Neural cell (in vitro differentiated cells): ENCODE measurements at regions not wholly inside any gene's neighbourhood (a gene's known extent, or its start where the extent isn't known, plus 50 kb on each side); places are given as distances from the start of the nearest gene placed in this dataset.

Experiments used
- H2AFZ ChIP-seq: fragments of 200-600, 300-800 bp; sonication (generic), shearing (Covaris generic); 2 replicates; pipeline ENCODE4 v1.6.0; 2014; ENCODE audit warnings: low read depth, mild to moderate bottlenecking, antibody characterized with exemption, low read length, moderate library complexity
- H3F3A ChIP-seq: fragments of 200-600 bp; shearing (Covaris generic); 2 replicates; pipeline ENCODE4 v1.6.1; 2016; ENCODE audit warnings: mild to moderate bottlenecking, moderate library complexity, mixed read lengths, antibody characterized with exemption, low read length; ENCODE audit not compliant: insufficient read depth, poor library complexity, severe bottlenecking
- H3K27ac ChIP-seq: fragments of 200-600, 300-800 bp; sonication (generic), shearing (Covaris generic); 2 replicates; pipeline ENCODE4 v1.5.1; 2014; ENCODE audit warnings: mild to moderate bottlenecking, low read length, moderate library complexity
- H3K27me3 ChIP-seq: fragments of 300-800, 200-600 bp; sonication (generic), shearing (Covaris generic); 2 replicates; pipeline ENCODE4 v1.6.0; 2014; ENCODE audit warnings: mild to moderate bottlenecking, low read depth, low read length, moderate library complexity; ENCODE audit not compliant: insufficient read depth
- H3K36me3 ChIP-seq: fragments of 300-800, 200-600 bp; sonication (generic), shearing (Covaris generic); 2 replicates; pipeline ENCODE4 v1.5.1; 2014; ENCODE audit warnings: mild to moderate bottlenecking, antibody characterized with exemption, low read length, moderate library complexity; ENCODE audit not compliant: insufficient read depth
- H3K4me2 ChIP-seq: fragments of 300-800, 200-600 bp; sonication (generic), shearing (Covaris generic); 2 replicates; pipeline ENCODE4 v1.6.0; 2014; ENCODE audit warnings: mild to moderate bottlenecking, low read length
- H3K4me3 ChIP-seq: fragments of 300-800, 200-600 bp; sonication (generic), shearing (Covaris generic); 2 replicates; pipeline ENCODE4 v1.5.1; 2014; ENCODE audit warnings: mild to moderate bottlenecking, low read length, moderate library complexity
- H3K79me2 ChIP-seq: fragments of 200-600 bp; shearing (Covaris generic); replicated peaks from 2 replicates; pipeline ENCODE4 v1.6.0; 2014; ENCODE audit warnings: mild to moderate bottlenecking, low read length, moderate library complexity; ENCODE audit not compliant: insufficient read depth
- H3K9ac ChIP-seq: fragments of 300-800, 200-600 bp; sonication (generic), shearing (Covaris generic); 2 replicates; pipeline ENCODE4 v1.6.1; 2016; ENCODE audit warnings: mild to moderate bottlenecking, low read length, mixed read lengths
- H3K9me2 ChIP-seq: fragments of 200-600 bp; shearing (Covaris generic); 2 replicates; pipeline ENCODE4 v1.6.1; 2016; ENCODE audit warnings: mild to moderate bottlenecking, low read length, mixed read lengths; ENCODE audit not compliant: insufficient read depth
- H3K9me3 ChIP-seq: fragments of 200-600, 300-800 bp; sonication (generic), shearing (Covaris generic); 2 replicates; pipeline ENCODE4 v1.6.1; 2016; ENCODE audit warnings: mild to moderate bottlenecking, mixed run types, low read length, moderate library complexity, mixed read lengths
- H4K20me1 ChIP-seq: fragments of 200-600 bp; shearing (Covaris generic); 2 replicates; pipeline ENCODE4 v1.6.1; 2016; ENCODE audit warnings: mild to moderate bottlenecking, mixed run types; ENCODE audit not compliant: insufficient read depth
- CTCF ChIP-seq: fragments of 450-650 bp; IDR thresholded peaks from 2 replicates; pipeline ENCODE4 v1.5.1; 2014; ENCODE audit warnings: antibody characterized with exemption, mild to moderate bottlenecking, moderate library complexity; ENCODE audit not compliant: poor library complexity, severe bottlenecking
- EP300 ChIP-seq: fragments of 450-650 bp; conservative IDR thresholded peaks from 2 replicates; pipeline ENCODE4 v1.6.1; 2014; ENCODE audit warnings: antibody characterized with exemption, mild to moderate bottlenecking, moderate library complexity; ENCODE audit not compliant: poor library complexity, severe bottlenecking
- EZH2 ChIP-seq: fragments of 200-600, 300-800 bp; shearing (Covaris generic), sonication (generic); IDR thresholded peaks from 2 replicates; pipeline ENCODE4 v1.6.1; 2014; ENCODE audit warnings: antibody characterized with exemption, low read length, borderline replicate concordance, mild to moderate bottlenecking; ENCODE audit not compliant: insufficient read depth, poor library complexity, severe bottlenecking
- MXI1 ChIP-seq: fragments of 450-650 bp; conservative IDR thresholded peaks from 2 replicates; pipeline ENCODE4 v1.6.1; 2014; ENCODE audit warnings: antibody characterized with exemption, mild to moderate bottlenecking; ENCODE audit not compliant: poor library complexity, severe bottlenecking
- POLR2AphosphoS5 ChIP-seq: IDR thresholded peaks from 2 replicates; pipeline ENCODE4 v1.6.1; 2012
- RAD21 ChIP-seq: fragments of 450-650 bp; conservative IDR thresholded peaks from 2 replicates; pipeline ENCODE4 v1.6.1; 2014; ENCODE audit warnings: antibody characterized with exemption, mild to moderate bottlenecking, moderate library complexity
- SMC3 ChIP-seq: fragments of 450-650 bp; conservative IDR thresholded peaks from 2 replicates; pipeline ENCODE4 v1.6.1; 2014; ENCODE audit warnings: antibody characterized with exemption, mild to moderate bottlenecking, moderate library complexity; ENCODE audit not compliant: poor library complexity
- TAF1 ChIP-seq: IDR thresholded peaks from 2 replicates; pipeline ENCODE4 v1.6.1; 2012; ENCODE audit warnings: low read depth
- TF ChIP-seq, protein P1 (sequence below): IDR thresholded peaks from 2 replicates; pipeline ENCODE4 v1.6.1; 2012; ENCODE audit warnings: borderline replicate concordance

DNA sequence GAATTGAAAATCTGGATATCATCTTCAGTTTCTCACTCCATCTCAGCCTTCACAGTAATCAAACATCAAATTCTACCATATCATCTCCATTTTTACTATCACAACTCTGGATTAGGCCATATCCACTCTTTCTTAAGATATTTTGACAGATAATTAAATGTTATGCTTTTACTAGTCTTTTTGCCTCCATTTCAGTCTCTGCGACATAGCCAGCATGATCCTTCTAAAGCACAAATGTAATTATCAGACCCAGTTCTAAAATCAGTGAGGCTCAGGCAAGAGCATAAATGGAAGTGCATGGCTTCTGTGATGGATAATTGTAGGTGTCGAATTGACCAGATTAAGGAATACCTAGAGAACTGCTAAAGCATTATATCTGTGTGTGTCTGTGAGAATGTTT, 307.7 kb downstream of the PCDH20 start:
- Histone ChIP-seq H2AFZ (no peak overlapping the region), H3K4me3 (no peak overlapping the region), H3K79me2 (no peaks in the 10 kb centered on the region), H3K4me2 (no peak overlapping the region), H3K9ac (no peak overlapping the region), H4K20me1 (no peaks in the 10 kb centered on the region), H3K9me3 (no peaks in the 10 kb centered on the region), H3K27me3 (no peaks in the 10 kb centered on the region), H3K9me2 (no peaks in the 10 kb centered on the region), H3F3A (no peaks in the 10 kb centered on the region), H3K36me3 (no peaks in the 10 kb centered on the region), H3K27ac (no peak overlapping the region)
- no peak for TF ChIP-seq RAD21
- TF ChIP-seq MXI1: no peak
- no peak for TF ChIP-seq TAF1
- TF ChIP-seq EP300: no peak
- no peak for TF ChIP-seq SMC3
- TF ChIP-seq, protein P1, sequence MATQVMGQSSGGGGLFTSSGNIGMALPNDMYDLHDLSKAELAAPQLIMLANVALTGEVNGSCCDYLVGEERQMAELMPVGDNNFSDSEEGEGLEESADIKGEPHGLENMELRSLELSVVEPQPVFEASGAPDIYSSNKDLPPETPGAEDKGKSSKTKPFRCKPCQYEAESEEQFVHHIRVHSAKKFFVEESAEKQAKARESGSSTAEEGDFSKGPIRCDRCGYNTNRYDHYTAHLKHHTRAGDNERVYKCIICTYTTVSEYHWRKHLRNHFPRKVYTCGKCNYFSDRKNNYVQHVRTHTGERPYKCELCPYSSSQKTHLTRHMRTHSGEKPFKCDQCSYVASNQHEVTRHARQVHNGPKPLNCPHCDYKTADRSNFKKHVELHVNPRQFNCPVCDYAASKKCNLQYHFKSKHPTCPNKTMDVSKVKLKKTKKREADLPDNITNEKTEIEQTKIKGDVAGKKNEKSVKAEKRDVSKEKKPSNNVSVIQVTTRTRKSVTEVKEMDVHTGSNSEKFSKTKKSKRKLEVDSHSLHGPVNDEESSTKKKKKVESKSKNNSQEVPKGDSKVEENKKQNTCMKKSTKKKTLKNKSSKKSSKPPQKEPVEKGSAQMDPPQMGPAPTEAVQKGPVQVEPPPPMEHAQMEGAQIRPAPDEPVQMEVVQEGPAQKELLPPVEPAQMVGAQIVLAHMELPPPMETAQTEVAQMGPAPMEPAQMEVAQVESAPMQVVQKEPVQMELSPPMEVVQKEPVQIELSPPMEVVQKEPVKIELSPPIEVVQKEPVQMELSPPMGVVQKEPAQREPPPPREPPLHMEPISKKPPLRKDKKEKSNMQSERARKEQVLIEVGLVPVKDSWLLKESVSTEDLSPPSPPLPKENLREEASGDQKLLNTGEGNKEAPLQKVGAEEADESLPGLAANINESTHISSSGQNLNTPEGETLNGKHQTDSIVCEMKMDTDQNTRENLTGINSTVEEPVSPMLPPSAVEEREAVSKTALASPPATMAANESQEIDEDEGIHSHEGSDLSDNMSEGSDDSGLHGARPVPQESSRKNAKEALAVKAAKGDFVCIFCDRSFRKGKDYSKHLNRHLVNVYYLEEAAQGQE: no peak
- no peak for TF ChIP-seq CTCF
- TF ChIP-seq EZH2: no peak
- TF ChIP-seq POLR2AphosphoS5: no peak

GRCh38 chr13:61095885-61096284, 319.8 kb downstream of the PCDH20 start:
- Histone ChIP-seq H3K9ac (no peak overlapping the region), H2AFZ (no peak overlapping the region), H3K9me3 (no peaks in the 10 kb centered on the region), H3K27me3 (no peaks in the 10 kb centered on the region), H3K4me3 (no peak overlapping the region), H3K27ac (no peak overlapping the region), H3K36me3 (no peaks in the 10 kb centered on the region), H3K4me2 (no peak overlapping the region), H3F3A (no peaks in the 10 kb centered on the region), H3K79me2 (no peaks in the 10 kb centered on the region), H4K20me1 (no peaks in the 10 kb centered on the region), H3K9me2 (no peaks in the 10 kb centered on the region)
- no peak for TF ChIP-seq TAF1
- TF ChIP-seq RAD21: no peak
- TF ChIP-seq MXI1: no peak
- TF ChIP-seq, protein P1: no peak
- TF ChIP-seq EZH2: no peak
- no peak for TF ChIP-seq POLR2AphosphoS5
- no peak for TF ChIP-seq EP300
